ENCODE measurements at regions not wholly inside any gene's neighbourhood (a gene's known extent, or its start where the extent isn't known, plus 50 kb on each side); places are given as distances from the start of the nearest gene placed in this dataset.

GRCh38 chr2:238669046-238669445, 178.8 kb upstream of the TWIST2 start:
- no peak for TF ChIP-seq EP300 (IDR thresholded peaks at IDR 0.05; ENCODE audit: low read depth)
- no peak for TF ChIP-seq POLR2AphosphoS5 (IDR thresholded peaks at IDR 0.05)

Measured in transverse colon (tissue), 3 donors.